Activated T-cell treated with anti-CD3 and anti-CD28 coated beads, Interleukin-2, amount 50 U/mL, for 4 hours (primary cell): ENCODE measurements at regions not wholly inside any gene's neighbourhood (a gene's known extent, or its start where the extent isn't known, plus 50 kb on each side); places are given as distances from the start of the nearest gene placed in this dataset.

Source experiments
- ATAC-seq, 2 donors: fragments of 200-7000 bp; cut with Tn5 transposase; one replicate each; pipeline ENCODE4 v1.10.0; 2021
- DNase-seq: peaks from one replicate; pipeline ENCODE4 v3.0.0-alpha.2; 2020
- H3K27me3 Mint-ChIP-seq: one replicate; pipeline ENCODE4 v1.8.0; 2021; ENCODE audit warnings: low read depth, mixed read lengths
- H3K36me3 Mint-ChIP-seq: one replicate; pipeline ENCODE4 v1.8.0; 2022; ENCODE audit warnings: mixed read lengths; ENCODE audit not compliant: insufficient read depth
- H3K4me1 Mint-ChIP-seq: one replicate; pipeline ENCODE4 v1.8.0; 2021; ENCODE audit warnings: low read depth, mixed read lengths
- H3K4me3 Mint-ChIP-seq: one replicate; pipeline ENCODE4 v1.8.0; 2021; ENCODE audit warnings: mild to moderate bottlenecking, moderate library complexity, mixed read lengths
- H3K9me3 Mint-ChIP-seq: one replicate; pipeline ENCODE4 v1.8.0; 2021; ENCODE audit warnings: mixed read lengths

- Mint-ChIP-seq H3K36me3 (no peaks in the 10 kb centered on the region), H3K9me3 (peaks cover under 1% of the 10 kb centered on the region), H3K4me1 (peaks cover 5% of the 10 kb centered on the region), H3K4me3 (no peak overlapping the region), H3K27me3 (peaks cover 22% of the 10 kb centered on the region)
- no peak for DNase-seq
- no peak for ATAC-seq
Measured at GRCh38 chr15:66928101-66928500, 137.3 kb upstream of the SMAD3 start.

GRCh38 chr15:66928784-66929183 lies 136.6 kb upstream of the SMAD3 start:
- DNase-seq (no peak), ATAC-seq (no peak)
- Mint-ChIP-seq H3K4me3 (no peak overlapping the region), H3K4me1 (no peaks in the 10 kb centered on the region), H3K36me3 (no peaks in the 10 kb centered on the region), H3K27me3 (peaks cover 16% of the 10 kb centered on the region), H3K9me3 (no peaks in the 10 kb centered on the region)

GRCh38 chr15:66929843-66930402 lies 135.5 kb upstream of the SMAD3 start:
- Mint-ChIP-seq H3K9me3 (no peaks in the 10 kb centered on the region), H3K27me3 (peaks cover 24% of the 10 kb centered on the region), H3K4me1 (no peaks in the 10 kb centered on the region), H3K36me3 (no peaks in the 10 kb centered on the region), H3K4me3 (no peak overlapping the region)
- DNase-seq: no peak
- no peak for ATAC-seq

GRCh38 chr15:66931768-66932633 lies 133.4 kb upstream of the SMAD3 start:
- H3K9me3 Mint-ChIP-seq: no peaks in the 10 kb centered on the region
- no peak overlapping the region for H3K4me3 Mint-ChIP-seq
- no peaks in the 10 kb centered on the region for H3K36me3 Mint-ChIP-seq
- no peaks in the 10 kb centered on the region for H3K4me1 Mint-ChIP-seq
- no peak for ATAC-seq
- no peak for DNase-seq
- peaks cover 24% of the 10 kb centered on the region for H3K27me3 Mint-ChIP-seq

- Mint-ChIP-seq H3K4me3 (no peak overlapping the region), H3K27me3 (peaks cover 19% of the 10 kb centered on the region), H3K9me3 (no peaks in the 10 kb centered on the region), H3K4me1 (no peaks in the 10 kb centered on the region), H3K36me3 (no peaks in the 10 kb centered on the region)
- ATAC-seq (no peak), DNase-seq (no peak)
Measured at GRCh38 chr15:66932634-66933024, 132.8 kb upstream of the SMAD3 start.

GRCh38 chr15:66933932-66934867 lies 131.2 kb upstream of the SMAD3 start:
- H3K36me3 Mint-ChIP-seq: no peaks in the 10 kb centered on the region
- no peaks in the 10 kb centered on the region for H3K4me1 Mint-ChIP-seq

GRCh38 chr15:66934868-66935520 lies 130.4 kb upstream of the SMAD3 start:
- Mint-ChIP-seq H3K36me3 (no peaks in the 10 kb centered on the region), H3K4me1 (peaks cover under 1% of the 10 kb centered on the region), H3K4me3 (no peak overlapping the region), H3K9me3 (no peaks in the 10 kb centered on the region), H3K27me3 (peaks cover 17% of the 10 kb centered on the region)
- DNase-seq: no peak
- ATAC-seq: no peak

More at GRCh38 chr15:66933932-66934867, 131.2 kb upstream of the SMAD3 start:
- ATAC-seq (no peak), DNase-seq (no peak)
- Mint-ChIP-seq H3K4me3 (no peak overlapping the region), H3K9me3 (no peaks in the 10 kb centered on the region), H3K27me3 (peaks cover 17% of the 10 kb centered on the region)

- Mint-ChIP-seq H3K4me1 (peaks cover 6% of the 10 kb centered on the region), H3K27me3 (peaks cover 13% of the 10 kb centered on the region), H3K4me3 (no peak overlapping the region), H3K36me3 (no peaks in the 10 kb centered on the region), H3K9me3 (no peaks in the 10 kb centered on the region)
- ATAC-seq (no peak), DNase-seq (no peak)
Measured at GRCh38 chr15:66935688-66936087, 129.7 kb upstream of the SMAD3 start.

GRCh38 chr15:66936109-66936860 lies 129.1 kb upstream of the SMAD3 start:
- DNase-seq: no peak
- H3K9me3 Mint-ChIP-seq: no peaks in the 10 kb centered on the region
- no peak for ATAC-seq
- H3K4me1 Mint-ChIP-seq: peaks cover 8% of the 10 kb centered on the region
- H3K27me3 Mint-ChIP-seq: peaks cover 13% of the 10 kb centered on the region
- H3K36me3 Mint-ChIP-seq: no peaks in the 10 kb centered on the region
- no peak overlapping the region for H3K4me3 Mint-ChIP-seq

- no peak for DNase-seq
- Mint-ChIP-seq H3K27me3 (peaks cover 13% of the 10 kb centered on the region), H3K4me3 (no peak overlapping the region), H3K4me1 (peaks cover 8% of the 10 kb centered on the region), H3K9me3 (no peaks in the 10 kb centered on the region), H3K36me3 (no peaks in the 10 kb centered on the region)
- no peak for ATAC-seq
Measured at GRCh38 chr15:66936861-66937582, 128.4 kb upstream of the SMAD3 start.

GRCh38 chr15:66937588-66937987 lies 127.8 kb upstream of the SMAD3 start:
- Mint-ChIP-seq H3K27me3 (peaks cover 13% of the 10 kb centered on the region), H3K9me3 (no peaks in the 10 kb centered on the region), H3K4me1 (peaks cover 8% of the 10 kb centered on the region), H3K4me3 (no peak overlapping the region), H3K36me3 (no peaks in the 10 kb centered on the region)
- ATAC-seq: no peak
- DNase-seq: no peak

- DNase-seq (no peak), ATAC-seq (no peak)
- Mint-ChIP-seq H3K4me1 (peaks cover 8% of the 10 kb centered on the region), H3K36me3 (no peaks in the 10 kb centered on the region), H3K27me3 (peaks cover 13% of the 10 kb centered on the region), H3K4me3 (no peak overlapping the region), H3K9me3 (no peaks in the 10 kb centered on the region)
Measured at GRCh38 chr15:66938114-66938830, 127.1 kb upstream of the SMAD3 start.
